Spleen (tissue), 11 donors: ENCODE measurements at regions not wholly inside any gene's neighbourhood (a gene's known extent, or its start where the extent isn't known, plus 50 kb on each side); places are given as distances from the start of the nearest gene placed in this dataset.
"Not testable (repeated sequence)": the region's sequence is repeated elsewhere in the genome, so short reads cannot be mapped to it uniquely, and the experiment has no call there.

Experiments used
- DNase-seq: peaks from one replicate; pipeline ENCODE4 v3.0.0-alpha.2; 2020
- H3K27ac ChIP-seq, 8 donors: fragments of 200-600 bp; sonication (generic) in 7 of 8; 1 replicate in 4 of 8; 2 replicates in 4 of 8; pipeline versions ENCODE4 v1.5.0 to v1.8.0; 2016 to 2021; ENCODE audit warnings: inconsistent platforms in 4 of 8, mild to moderate bottlenecking in 4 of 8, moderate library complexity in 1 of 8
- H3K27me3 ChIP-seq, 7 donors: fragments of 200-600 bp; sonication (generic) in 6 of 7; replicated peaks in 1 of 7; 1 replicate in 4 of 7; 2 replicates in 3 of 7; pipeline versions ENCODE4 v1.5.0 to v1.8.0; 2016 to 2021; ENCODE audit warnings: inconsistent platforms in 3 of 7, mild to moderate bottlenecking in 1 of 7
- H3K36me3 ChIP-seq, 6 donors: fragments of 200-600 bp; sonication (generic) in 5 of 6; 1 replicate in 4 of 6; 2 replicates in 2 of 6; pipeline versions ENCODE4 v1.5.0 to v1.8.0; 2016 to 2021; ENCODE audit warnings: inconsistent platforms in 2 of 6
- H3K4me1 ChIP-seq, 6 donors: fragments of 200-600 bp; sonication (generic) in 5 of 6; 1 replicate in 3 of 6; 2 replicates in 3 of 6; pipeline versions ENCODE4 v1.5.0 to v1.8.0; 2016 to 2021; ENCODE audit warnings: inconsistent platforms in 3 of 6
- H3K4me3 ChIP-seq, 8 donors: fragments of 200-600 bp; sonication (generic) in 7 of 8; 1 replicate in 4 of 8; 2 replicates in 4 of 8; pipeline versions ENCODE4 v1.5.0 to v1.8.0; 2016 to 2021; ENCODE audit warnings: inconsistent platforms in 4 of 8, mild to moderate bottlenecking in 4 of 8, moderate library complexity in 2 of 8
- H3K9me3 ChIP-seq, 8 donors: fragments of 200-600 bp; sonication (generic) in 7 of 8; 1 replicate in 4 of 8; 2 replicates in 4 of 8; pipeline versions ENCODE4 v1.5.0 to v1.8.0; 2016 to 2021; ENCODE audit warnings: inconsistent platforms in 4 of 8
- POLR2A ChIP-seq, 3 donors: fragments of 450-650 bp; IDR thresholded peaks; one replicate each; pipeline ENCODE4 v1.5.1; 2017; ENCODE audit warnings: antibody characterized with exemption in 3 of 3, mild to moderate bottlenecking in 1 of 3
- POLR2AphosphoS5 ChIP-seq, 3 donors: sonication (generic); formaldehyde crosslinking; IDR thresholded peaks; one replicate each; pipeline ENCODE4 v1.5.1; 2017; ENCODE audit warnings: antibody characterized with exemption in 3 of 3
- WGBS, 5 donors: extraction: QIAGEN DNeasy Blood & Tissue Kit in 3 of 5; methylation state at CpG; one replicate each; pipeline versions ENCODE4 v1.1.5 to v1.1.7; 2013 to 2018; 5-methylcytosine and 5-hydroxymethylcytosine counted together
- intact Hi-C: fragments of 100-400 bp; cut with DNase I; formaldehyde crosslinking; loops from one replicate; pipeline ENCODE4 v1.15.0; 2023; ENCODE audit warnings: low total_unique reads
- TF ChIP-seq, protein P1 (sequence below), 11 experiments: fragments of 200-600 bp in 7 of 11; fragments of 450-650 bp in 4 of 11; sonication (generic) in 4 of 11; IDR thresholded peaks in 8 of 11; conservative IDR thresholded peaks in 3 of 11; 1 replicate in 7 of 11; 2 replicates in 4 of 11; pipeline versions ENCODE4 v1.4.0 to v1.8.0; 2016 to 2021; ENCODE audit warnings: antibody characterized with exemption in 11 of 11, inconsistent platforms in 4 of 11, mild to moderate bottlenecking in 1 of 11
- donor health status: healthy with polysubstance abuse.
- donor health status: DM: no; HTN: no; CAD: no; lungs with moderate emphysema.
- donor health status: DM: no; HTN: no; CAD: no.
- donor health status: Bipolar disorder and iron deficiency.
- donor health status: healthy.
- donor health status: DM: no; HTN: no; CAD: no.
- donor health status: DM: yes; HTN: yes; CAD: no.

DNA sequence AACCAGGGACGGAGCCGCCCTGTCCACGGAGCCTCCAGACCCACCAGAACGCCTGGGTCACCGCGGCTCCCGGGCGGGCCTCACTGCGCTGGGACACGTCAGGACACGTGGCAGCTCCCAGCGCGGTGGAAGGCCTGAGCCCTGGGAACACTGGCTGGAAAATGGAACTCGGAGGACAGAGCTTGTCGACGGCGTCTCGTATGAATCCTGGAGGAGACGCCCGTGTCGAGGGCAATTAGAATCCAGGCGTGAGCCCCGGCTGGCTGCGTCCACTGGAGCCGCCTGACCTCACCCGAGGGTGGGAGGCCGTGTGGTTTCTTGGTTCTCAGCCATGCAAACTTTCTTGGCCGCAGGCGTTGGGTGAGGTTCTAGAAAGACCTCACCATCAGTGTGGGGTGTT is 173.9 kb downstream of the LAT start:
- WGBS, 5 donors, result 92 to 96% (median 93%) methylated on average over 22 to 29 of the region's 29 CpGs
- Histone ChIP-seq H3K4me1 (peaks cover 0 to 38% (median 4%) of the 10 kb centered on the region in 6 donors), H3K4me3 (no peak overlapping the region), H3K27ac (peak overlapping the region in 2 of 8 donors; percentile 88 to 92), H3K27me3 (no peaks in the 10 kb centered on the region), H3K9me3 (no peaks in the 10 kb centered on the region), H3K36me3 (peaks cover 0 to 26% (median 0%) of the 10 kb centered on the region in 6 donors)
- intact Hi-C loops, result no loop called here
- no peak for TF ChIP-seq POLR2AphosphoS5 (IDR thresholded peaks at IDR 0.05)
- TF ChIP-seq, protein P1, sequence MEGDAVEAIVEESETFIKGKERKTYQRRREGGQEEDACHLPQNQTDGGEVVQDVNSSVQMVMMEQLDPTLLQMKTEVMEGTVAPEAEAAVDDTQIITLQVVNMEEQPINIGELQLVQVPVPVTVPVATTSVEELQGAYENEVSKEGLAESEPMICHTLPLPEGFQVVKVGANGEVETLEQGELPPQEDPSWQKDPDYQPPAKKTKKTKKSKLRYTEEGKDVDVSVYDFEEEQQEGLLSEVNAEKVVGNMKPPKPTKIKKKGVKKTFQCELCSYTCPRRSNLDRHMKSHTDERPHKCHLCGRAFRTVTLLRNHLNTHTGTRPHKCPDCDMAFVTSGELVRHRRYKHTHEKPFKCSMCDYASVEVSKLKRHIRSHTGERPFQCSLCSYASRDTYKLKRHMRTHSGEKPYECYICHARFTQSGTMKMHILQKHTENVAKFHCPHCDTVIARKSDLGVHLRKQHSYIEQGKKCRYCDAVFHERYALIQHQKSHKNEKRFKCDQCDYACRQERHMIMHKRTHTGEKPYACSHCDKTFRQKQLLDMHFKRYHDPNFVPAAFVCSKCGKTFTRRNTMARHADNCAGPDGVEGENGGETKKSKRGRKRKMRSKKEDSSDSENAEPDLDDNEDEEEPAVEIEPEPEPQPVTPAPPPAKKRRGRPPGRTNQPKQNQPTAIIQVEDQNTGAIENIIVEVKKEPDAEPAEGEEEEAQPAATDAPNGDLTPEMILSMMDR (IDR thresholded peaks at IDR 0.05 in 8 of 11, conservative IDR thresholded peaks at IDR 0.05 in 3 of 11), result no peak
- no peak for TF ChIP-seq POLR2A (IDR thresholded peaks at IDR 0.05)
- no peak for DNase-seq

DNA sequence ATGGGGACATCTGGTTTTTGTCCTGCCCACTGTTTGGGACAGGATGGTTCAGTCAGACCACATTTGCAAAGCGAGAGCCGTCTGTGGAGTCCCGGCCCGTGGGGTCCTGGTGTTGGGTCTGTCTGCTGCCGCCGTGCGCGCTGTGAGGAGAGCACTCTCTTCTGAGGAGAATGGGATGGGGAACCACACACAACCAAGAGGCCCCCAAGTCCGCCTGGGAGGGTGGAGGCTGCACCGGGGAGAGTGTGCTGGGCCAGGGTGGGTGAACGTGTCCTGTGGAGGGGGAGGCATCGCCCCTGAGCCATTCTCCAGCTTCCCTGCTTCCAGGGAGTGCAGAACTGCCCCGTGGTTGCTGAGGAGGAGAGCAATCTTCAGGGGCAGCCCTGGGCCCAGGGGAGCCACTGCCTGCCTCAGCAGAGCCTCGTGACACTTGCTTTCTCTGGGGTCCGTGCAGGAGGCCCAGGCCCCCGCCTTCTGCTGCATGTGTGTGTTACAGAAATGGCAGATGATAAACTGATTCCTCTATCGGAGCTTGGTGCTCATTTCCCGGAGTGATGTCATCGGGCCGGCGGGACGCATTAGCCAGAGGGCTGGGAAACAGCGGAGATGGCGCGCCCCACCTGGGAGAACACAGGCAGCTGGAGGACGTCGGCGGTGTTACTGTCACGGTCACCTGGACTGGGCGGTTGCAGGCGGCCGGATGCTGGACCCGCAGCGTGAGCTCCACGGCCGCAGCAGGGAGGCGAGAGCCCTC is 173.4 kb downstream of the LAT start:
- DNase-seq, H3K9me3 ChIP-seq, H3K27me3 ChIP-seq, intact Hi-C loops: not testable (repeated sequence)
- H3K4me1 ChIP-seq, result peaks cover 0 to 44% (median 4%) of the 10 kb centered on the region in 6 donors
- H3K4me3 ChIP-seq, result peak overlapping the region in 2 of 8 donors; percentile 14 to 58
- peak overlapping the region in 7 of 8 donors; percentile 68 to 92 (median 87) for H3K27ac ChIP-seq
- peaks cover 0 to 26% (median 0%) of the 10 kb centered on the region in 6 donors for H3K36me3 ChIP-seq
- WGBS, 5 donors, result 91 to 95% (median 95%) methylated on average over 29 to 37 of the region's 37 CpGs

DNA sequence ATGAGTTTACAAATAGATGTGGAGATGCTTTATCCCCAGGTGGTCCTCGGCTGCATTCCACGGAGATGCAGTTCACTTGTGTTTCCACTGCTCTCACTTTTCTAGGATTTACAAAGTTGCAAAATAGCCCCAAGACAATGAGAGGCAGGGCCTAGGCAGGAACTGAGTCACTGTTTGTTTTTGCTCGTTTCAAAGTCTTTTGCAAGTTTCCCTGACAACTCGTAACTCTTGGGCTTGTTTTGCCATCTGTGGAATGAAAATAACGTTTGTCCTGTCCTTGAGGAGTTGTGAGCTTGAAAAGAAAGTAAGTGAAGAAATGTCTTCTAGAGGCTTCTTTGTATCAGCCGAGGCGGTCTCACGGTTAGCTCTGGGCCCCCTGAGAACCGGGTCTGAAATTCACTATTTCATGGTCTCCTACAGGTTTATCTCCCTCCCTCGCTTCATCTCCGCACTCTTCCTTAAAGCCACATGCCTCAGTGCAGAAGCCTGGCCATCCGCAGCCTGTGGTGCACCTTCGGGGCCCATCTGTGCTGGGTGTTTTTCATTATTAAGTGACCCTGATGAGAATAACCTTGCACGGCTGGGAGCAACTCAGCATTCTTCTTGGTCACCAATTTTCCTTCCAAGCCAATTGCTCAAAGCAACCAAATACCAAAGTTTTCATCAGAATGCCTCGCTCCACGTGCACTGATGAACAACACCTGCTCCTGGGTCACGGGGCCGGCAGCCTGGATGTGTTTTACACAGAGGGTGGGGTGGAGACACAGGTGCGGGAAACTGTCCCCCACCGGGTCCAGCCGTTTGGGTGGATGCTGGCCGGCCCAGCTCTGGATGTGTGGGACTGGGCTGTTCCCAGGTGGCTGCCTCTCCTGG is 172.4 kb downstream of the LAT start:
- intact Hi-C loops, H3K27me3 ChIP-seq, H3K9me3 ChIP-seq, DNase-seq: not testable (repeated sequence)
- H3K36me3 ChIP-seq, result peaks cover 0 to 26% (median 0%) of the 10 kb centered on the region in 6 donors
- peaks cover 0 to 52% (median 4%) of the 10 kb centered on the region in 6 donors for H3K4me1 ChIP-seq
- 46 to 67% (median 53%) methylated on average over 20 to 22 of the region's 22 CpGs for WGBS, 5 donors
- TF ChIP-seq POLR2AphosphoS5 (IDR thresholded peaks at IDR 0.05), result peak in 1 of 3 donors; percentile 70
- TF ChIP-seq, protein P1 (IDR thresholded peaks at IDR 0.05 in 8 of 11, conservative IDR thresholded peaks at IDR 0.05 in 3 of 11), result peak in 2 of 11 experiments; percentile 35 to 44
- H3K27ac ChIP-seq, result peak overlapping the region; percentile 48 to 92 (median 84)
- H3K4me3 ChIP-seq, result peak overlapping the region in 3 of 8 donors; percentile 14 to 58 (median 19)

DNA sequence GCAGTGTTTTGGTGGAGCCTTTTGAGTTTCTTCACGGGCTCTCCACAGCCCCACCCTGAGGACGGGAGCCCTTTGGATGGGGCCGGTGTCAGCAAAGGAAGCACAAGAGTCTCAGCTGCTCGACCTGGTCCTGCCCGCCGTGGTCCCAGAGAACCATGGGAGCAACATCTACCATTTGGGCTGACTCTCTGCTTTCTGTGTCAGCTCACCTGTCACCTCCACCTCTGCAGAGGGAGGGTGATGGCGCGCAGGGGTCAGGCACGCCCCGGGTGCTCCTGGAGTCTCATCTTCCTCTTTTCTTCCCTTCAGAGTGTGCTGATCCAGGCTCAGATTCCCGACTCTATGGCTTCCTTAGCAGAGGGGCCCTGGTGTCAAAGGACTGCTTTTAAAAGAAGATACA is 171.7 kb downstream of the LAT start:
- Histone ChIP-seq H3K27me3 (no peaks in the 10 kb centered on the region), H3K36me3 (peaks cover 0 to 26% (median 0%) of the 10 kb centered on the region in 6 donors), H3K9me3 (no peaks in the 10 kb centered on the region), H3K4me1 (peaks cover 0 to 58% (median 4%) of the 10 kb centered on the region in 6 donors), H3K27ac (peak overlapping the region; percentile 14 to 92 (median 84)), H3K4me3 (peak overlapping the region in 1 of 8 donors; percentile 58)
- no peak for TF ChIP-seq POLR2AphosphoS5 (IDR thresholded peaks at IDR 0.05)
- WGBS, 5 donors, result 59 to 79% (median 66%) methylated on average over 11 of the region's 11 CpGs
- no peak for DNase-seq
- intact Hi-C loops, result no loop called here

DNA sequence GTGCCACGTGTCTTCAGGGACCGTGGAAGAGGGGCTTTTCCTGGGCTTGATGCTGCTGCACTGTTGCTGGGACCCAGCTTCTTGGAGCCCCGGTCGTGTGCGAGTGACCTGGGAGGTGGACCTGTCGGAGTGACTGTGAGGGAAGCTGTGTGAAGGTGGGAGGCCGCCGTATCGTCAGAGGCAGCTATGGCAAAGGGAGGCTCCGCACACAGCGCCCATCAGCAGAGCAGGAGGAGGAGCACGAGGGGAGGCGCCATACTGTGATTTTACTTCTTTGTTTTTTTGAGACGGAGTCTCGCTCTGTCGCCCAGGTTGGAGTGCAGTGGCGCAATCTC is 171.0 kb downstream of the LAT start:
- intact Hi-C loops, H3K27me3 ChIP-seq, H3K4me3 ChIP-seq, H3K9me3 ChIP-seq, DNase-seq: not testable (repeated sequence)
- peak overlapping the region in 4 of 8 donors; percentile 80 to 92 (median 89) for H3K27ac ChIP-seq
- WGBS, 5 donors, result 85 to 95% (median 91%) methylated on average over 14 to 17 of the region's 17 CpGs
- H3K36me3 ChIP-seq, result peaks cover 0 to 25% (median 0%) of the 10 kb centered on the region in 6 donors
- peaks cover 0 to 58% (median 4%) of the 10 kb centered on the region in 6 donors for H3K4me1 ChIP-seq

DNA sequence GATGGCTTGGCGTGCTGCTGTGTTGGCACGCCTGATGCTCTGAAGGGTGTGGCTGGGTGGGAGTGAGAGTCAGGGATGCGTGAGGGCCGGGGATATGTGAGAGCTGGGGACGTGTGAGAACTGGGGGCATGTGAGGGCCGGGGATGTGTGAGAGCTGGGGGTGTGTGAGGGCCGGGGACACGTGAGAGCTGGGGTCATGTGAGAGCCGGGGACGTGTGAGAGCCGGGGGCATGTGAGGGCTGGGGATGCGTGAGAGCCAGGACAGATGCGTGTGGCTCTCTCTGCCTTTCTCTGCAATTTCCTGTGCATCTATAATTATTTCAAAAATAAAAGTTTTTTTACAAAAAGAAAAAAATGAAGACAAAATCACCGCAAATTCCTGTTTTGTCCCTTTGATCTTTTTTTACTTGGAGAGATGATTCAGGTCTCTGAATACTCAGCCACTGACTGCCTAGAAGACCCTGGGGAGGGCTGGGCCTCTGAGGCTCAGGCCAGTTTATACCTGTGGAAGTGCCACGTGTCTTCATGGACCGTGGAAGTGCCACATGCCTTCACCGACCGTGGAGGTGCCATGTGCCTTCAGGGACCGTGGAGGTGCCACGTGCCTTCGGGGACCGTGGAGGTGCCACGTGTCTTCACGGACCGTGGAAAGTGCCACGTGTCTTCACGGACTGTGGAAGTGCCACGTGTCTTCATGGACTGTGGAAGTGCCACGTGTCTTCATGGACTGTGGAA is 170.4 kb downstream of the LAT start:
- H3K4me3 ChIP-seq, H3K9me3 ChIP-seq, DNase-seq, H3K27me3 ChIP-seq, intact Hi-C loops: not testable (repeated sequence)
- peak overlapping the region in 3 of 8 donors; percentile 88 to 92 (median 90) for H3K27ac ChIP-seq
- H3K36me3 ChIP-seq, result peaks cover 0 to 20% (median 0%) of the 10 kb centered on the region in 6 donors
- WGBS, 5 donors, result 74 to 87% (median 83%) methylated on average over 29 of the region's 29 CpGs
- H3K4me1 ChIP-seq, result peaks cover 0 to 58% (median 4%) of the 10 kb centered on the region in 6 donors
